ENCODE measurements at regions not wholly inside any gene's neighbourhood (a gene's known extent, or its start where the extent isn't known, plus 50 kb on each side); places are given as distances from the start of the nearest gene placed in this dataset.

DNA sequence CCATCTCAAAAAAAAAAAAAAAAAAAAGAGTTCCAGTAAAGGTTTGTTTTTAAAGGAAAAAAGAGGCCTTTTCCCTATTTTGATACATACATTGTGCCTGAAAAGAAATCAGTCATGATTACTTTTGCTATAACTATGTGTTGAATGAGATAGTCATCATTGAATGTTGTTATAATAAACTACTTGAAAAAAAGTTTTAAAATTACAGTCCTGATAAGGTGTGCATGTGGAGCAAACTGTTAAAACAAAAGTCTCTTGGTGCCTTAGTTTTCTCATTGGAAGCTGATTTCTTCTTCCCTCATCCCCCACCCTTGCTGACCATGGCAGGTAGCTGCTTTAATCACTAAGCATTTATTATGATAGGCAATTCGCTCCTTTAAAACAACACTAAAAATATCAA is 172.3 kb upstream of the TBCA start:
- DNase-seq (ENCODE audit: low spot score) = no peak

DNA sequence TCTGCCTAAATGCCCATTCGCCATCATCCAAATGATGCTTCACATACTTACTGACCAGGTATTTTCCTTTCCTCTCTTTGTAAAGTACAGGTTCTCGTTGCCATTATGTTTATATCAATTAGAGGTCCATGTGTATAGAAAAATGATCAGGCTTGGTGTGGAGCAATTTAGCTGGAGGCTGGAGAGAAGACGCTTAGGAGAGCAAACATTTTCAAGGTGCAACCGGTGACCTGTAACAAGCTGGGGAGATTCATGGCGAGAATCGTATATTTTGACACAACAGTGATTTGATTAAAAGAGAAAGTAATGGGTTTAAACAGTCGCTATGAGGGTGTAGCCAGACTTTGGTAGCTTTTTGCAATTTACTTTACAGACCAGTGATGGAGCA is 170.9 kb upstream of the TBCA start:
- DNase-seq (ENCODE audit: low spot score) = no peak

DNA sequence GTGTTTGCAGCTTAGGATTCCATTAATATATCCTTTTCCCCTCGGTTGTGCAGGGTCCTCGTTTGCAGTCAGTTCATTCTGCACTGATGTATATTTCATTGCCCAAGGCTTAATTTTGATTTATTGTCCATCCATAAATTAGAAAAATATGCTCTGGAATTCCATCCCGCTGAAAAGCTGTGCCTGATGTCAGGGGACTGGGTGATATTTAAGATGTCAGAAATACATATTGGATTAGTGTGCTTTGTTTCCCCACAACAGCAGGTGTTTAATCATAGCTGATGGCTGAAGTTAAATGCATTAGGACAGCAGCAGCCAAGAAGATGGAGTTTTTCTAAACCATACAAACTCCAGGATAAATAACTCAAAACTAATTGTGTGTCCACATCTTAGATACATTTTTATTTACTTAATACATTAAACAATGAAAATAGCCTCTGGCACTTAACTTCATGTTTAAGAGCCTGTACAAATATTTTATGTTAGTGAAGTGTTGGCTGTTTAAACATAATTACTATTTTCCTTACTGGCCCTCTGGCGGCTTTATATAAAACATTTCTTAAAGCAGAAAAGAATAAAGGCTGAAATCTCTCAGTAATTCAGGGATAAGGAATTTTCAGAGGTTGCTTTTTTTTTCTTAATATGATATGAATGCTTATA is 170.4 kb upstream of the TBCA start:
- no peak for DNase-seq (ENCODE audit: low spot score)

DNA sequence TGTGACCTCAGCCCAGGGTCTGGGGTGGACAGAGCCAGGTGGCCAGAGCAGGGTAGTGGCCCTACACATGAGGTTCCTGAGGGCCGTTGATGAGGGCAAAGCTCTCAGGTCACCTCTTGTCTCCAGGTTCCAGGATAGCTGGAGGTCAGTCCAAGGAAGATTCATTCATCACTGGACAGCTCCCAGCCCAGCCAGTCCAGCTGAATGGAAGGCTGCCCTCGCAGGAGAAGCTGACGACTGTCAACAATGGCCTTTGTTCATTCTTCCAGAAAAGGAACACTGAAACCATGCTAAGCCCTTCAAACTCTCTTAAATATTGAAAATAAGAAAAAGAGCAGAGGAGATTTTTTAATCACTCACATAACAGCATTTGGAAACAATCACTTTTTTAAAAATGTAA is 169.7 kb upstream of the TBCA start:
- DNase-seq (ENCODE audit: low spot score) = no peak

DNA sequence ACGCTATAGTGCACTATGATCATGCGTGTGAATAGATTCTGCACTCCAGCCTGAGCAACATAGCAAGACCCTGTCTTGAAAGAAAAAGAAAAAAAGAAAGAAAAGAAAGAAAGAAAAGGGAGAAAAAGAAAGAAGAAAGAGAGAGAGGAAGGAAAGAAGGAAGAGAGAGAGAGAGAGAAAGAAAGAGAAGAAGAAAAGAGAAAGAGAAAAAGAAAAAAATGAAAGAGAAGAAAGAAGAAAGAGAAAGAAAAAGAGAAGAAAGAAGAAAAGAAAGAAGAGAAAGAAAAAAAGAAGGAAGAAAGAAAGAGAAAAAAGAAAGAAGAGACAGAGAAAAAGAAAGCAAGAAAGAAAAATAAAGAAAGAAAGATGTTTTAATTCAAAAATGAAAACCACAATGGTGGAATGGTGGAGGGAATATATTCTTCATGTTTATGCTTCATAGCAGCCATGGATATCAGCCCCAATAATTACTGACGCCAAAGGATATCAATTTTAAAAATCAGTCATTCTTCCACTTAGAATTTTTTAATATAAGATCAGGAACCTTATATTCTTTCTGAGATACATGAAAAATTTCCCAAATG is 168.7 kb upstream of the TBCA start:
- DNase-seq (ENCODE audit: low spot score) = no peak

DNA sequence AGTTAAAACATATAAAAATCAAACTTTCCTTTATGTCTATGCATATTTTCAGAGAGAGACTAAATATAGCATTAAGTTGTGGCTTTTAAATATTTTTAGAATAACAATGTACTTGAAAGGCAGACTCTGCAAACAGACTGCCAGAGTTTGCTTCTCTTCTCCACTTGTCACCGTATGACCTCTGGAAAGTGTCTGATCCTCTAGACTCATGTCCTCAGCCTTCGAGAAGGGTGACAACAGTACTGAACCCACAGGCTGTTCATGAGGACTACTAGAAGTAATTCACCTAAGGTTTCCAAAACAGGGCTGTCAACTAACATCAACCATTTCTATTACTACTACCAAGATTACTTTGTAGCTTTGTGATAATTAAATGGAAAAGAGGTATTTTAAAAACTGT is 167.7 kb upstream of the TBCA start:
- no peak for DNase-seq (ENCODE audit: low spot score)

DNA sequence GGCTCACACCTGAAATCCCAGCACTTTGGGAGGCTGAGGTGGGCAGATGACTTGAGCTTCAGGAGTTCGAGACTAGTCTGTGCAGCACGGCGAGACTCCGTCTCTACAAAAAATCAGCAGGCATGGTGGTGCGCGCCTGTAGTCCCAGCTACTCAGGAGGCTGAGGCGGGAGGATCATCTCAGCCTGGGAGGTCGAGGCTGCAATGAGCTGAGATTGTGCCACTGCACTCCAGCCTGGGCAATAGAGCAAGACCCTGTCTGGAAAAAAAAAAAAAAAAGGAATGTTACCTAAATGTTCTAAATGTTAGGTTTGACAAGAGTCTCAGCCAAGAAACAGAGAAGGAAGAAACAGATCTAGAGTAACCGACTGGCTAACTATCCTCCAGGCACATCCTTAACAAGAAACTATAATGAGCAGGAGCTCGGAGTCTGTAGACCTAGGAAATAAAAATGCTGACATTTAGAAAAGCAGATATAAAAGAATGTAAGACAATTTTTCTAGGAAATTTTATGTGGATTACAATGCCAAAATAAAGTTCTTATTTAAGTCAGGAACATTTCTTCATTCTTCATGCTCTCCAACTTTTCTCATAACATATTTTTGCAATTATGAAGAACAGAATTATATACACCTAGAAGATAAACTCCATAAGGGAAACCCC is 166.6 kb upstream of the TBCA start:
- no peak for DNase-seq (ENCODE audit: low spot score)

DNA sequence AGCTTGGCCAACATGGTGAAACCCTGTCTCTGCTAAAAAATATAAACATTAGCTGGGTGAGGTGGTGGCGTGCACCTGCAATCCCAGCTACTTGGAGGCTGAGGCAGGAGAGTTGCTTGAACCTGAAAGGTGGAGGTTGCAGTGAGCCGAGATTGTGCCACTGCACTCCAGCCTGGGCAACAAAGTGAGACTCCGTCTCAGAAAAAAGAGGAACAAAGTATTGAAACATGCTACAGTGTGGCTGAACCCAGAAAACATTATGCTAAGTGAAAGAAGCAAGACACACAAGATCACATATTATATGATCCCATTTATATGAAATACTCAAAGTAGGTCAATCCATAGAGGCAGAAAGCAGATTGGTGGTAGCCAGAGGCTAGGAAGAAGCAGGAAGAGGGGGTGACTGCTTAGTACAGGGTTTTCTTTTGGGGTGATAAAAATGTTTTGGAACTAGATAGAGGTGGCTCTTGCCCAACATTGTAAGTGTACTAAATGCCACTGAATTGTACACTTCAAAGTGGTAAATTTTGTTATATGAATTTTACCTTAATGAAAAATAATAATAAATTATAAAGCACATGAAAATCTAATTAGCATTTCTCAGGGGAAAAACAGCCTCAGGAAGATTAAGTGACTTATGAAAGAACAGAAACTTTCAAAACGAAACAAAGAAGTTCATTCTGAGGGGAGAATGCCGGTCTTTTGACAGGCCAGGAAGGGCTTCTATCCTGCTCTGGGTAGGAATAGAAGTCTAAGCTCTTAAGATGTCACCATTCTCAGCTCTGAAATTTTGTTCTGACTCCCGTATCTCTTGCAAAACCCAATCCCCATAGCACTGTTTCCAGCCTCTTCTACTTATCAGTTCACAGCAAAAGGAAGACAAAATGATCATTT is 161.1 kb upstream of the TBCA start:
- DNase-seq (ENCODE audit: low spot score) = no peak

DNA sequence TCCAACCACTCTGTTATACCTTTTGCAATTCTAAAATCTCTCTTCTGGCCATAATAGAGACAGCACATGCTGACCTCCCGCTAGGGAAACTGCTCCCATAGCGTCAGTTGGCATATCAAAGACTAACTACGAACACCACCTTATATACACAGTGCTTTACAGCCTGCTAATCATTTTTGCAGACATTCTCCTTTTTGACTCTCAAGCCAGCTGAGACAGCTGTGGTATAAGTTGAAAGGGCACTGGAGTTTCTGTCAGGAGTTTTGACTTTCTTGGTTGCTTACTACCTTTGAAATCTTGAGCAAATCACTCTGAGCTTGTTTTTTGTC is 160.2 kb upstream of the TBCA start:
- DNase-seq (ENCODE audit: low spot score) = no peak

DNA sequence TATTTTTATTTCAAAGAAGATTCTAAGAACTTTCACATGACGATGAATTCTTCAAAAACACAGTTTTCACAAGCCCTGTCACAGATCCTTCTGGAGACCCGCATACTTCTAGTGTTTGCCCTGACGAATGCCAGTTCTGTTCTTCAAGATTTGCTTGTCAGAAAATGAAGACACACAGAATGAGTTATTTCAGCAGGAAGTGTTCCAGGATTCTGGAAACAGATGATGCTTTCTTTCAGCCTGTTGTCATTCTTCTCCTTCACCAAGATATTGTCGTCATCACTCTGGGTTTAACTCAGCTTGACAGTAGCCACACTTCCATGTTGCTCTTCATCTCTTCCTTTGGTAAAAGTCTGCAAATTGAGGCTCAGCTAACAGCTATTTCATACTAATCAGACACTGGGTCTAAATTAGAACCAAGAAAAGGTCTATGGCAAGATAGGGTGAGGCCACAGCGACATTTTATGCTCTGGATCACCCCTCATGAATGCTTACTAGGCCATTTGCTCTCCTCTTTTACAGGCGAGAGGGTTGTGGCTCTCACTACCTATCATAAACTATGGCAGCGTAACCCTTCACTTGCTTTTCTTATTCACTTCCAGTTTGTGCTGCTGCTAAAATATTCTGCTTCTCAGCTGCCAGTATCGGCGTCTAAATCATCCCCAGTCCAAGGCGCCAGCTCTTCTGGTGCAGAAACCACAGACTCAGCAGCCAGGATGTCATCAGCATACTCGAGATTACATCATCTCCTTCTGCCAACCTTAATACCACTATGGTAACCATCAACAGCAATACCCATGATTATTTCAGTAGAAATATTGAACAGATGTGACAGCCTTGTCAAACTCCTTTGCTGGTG is 159.6 kb upstream of the TBCA start:
- no peak for DNase-seq (ENCODE audit: low spot score)

DNA sequence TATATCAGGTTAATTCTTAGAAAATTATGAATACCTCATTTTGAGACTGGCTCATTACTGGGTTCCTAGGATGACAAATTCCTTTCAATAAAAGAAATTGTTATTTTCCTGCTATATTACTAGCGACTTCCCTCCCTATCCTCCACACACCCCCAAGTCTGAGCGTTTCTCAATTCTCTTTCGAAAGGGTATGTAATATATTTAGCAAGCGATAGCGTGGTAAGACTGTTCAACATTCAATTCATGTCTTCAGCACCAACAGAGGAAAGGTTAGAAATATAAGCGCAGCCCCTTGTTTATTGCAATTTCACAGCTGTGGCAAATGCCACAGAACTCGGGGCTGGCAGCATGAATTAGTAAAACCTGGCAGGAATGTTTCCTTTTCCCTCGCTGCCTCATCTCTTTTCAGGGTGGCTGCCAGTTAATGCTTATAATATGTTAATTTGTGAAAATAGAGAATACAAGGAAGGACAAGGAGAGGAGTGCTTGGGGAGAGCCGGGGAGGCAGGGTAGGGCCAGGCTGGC is 152.7 kb upstream of the TBCA start:
- DNase-seq (ENCODE audit: low spot score) = no peak

DNA sequence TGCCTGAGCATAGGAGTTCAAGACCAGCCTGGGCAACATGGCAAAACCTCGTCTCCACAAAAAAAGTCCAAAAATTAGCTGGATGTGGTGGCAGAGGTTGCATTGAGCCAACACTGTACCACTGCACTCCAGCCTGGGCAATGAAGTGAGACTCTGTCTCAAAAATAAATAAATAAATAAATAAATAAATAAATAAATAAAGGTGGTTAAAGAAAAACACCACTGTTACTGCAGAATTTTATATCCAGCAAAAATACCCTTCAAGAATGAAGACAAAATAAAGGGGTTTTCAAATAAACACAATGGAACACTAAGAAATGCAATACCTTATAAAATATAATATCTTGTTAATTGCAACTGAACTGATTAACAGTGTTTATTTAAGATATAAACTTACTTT is 150.2 kb upstream of the TBCA start:
- no peak for DNase-seq (ENCODE audit: low spot score)

DNA sequence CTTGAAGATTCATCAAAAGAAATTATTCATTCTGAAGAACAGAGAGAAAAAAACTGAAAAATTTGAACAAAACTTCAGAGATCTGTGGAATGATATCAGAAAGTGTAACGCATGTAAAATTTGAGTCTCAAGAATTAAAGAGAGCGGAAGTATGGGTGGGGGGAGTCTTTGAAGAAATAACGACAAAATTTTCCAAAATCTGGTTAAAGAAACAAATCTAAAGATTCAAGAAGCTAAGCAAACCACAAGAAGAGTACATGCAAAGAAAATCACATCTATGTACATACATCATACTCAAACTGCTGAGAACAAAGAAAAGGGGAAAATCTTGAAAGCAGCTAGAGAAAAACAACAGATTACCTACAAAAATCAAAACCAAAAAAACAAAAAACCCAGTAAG is 149.4 kb upstream of the TBCA start:
- no peak for DNase-seq (ENCODE audit: low spot score)

DNA sequence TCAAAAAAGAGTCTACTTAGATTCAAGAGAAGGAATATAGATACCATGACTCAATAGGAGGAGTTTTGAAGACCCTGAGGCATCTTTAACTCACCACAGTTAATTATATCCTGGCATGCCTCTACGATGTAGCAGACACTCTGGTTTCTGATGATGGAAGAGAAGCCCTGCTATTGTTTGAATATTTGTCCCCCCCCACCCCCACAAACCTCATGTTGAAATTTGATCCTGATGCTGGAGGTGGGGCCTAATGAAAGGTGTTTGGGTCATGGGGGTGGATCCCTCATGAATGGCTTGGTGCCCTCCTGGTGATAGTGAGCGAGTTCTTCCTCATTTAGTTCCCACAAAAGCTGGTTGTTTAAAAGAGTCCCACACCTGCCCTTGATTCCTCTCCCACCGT is 147.9 kb upstream of the TBCA start:
- DNase-seq (ENCODE audit: low spot score) = no peak

DNA sequence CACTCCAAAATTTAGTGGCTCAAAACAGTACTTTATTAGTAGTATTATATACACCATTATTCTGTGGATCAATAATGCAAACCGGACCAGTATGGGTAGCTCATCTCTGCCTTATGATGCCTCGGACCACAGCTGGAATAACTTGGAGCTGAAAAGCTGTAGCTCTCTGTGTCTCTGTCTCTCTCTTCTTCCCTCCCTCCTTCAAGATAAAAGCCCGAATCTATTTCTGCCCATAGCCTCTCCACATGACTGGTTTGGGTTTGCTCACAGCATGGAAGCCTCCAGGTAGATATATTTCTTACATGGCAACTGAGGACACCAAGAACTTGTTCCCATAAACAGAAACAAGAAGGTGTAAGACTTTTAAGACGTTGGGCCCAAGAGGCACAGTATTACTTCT is 147.5 kb upstream of the TBCA start:
- DNase-seq (ENCODE audit: low spot score) = no peak

DNA sequence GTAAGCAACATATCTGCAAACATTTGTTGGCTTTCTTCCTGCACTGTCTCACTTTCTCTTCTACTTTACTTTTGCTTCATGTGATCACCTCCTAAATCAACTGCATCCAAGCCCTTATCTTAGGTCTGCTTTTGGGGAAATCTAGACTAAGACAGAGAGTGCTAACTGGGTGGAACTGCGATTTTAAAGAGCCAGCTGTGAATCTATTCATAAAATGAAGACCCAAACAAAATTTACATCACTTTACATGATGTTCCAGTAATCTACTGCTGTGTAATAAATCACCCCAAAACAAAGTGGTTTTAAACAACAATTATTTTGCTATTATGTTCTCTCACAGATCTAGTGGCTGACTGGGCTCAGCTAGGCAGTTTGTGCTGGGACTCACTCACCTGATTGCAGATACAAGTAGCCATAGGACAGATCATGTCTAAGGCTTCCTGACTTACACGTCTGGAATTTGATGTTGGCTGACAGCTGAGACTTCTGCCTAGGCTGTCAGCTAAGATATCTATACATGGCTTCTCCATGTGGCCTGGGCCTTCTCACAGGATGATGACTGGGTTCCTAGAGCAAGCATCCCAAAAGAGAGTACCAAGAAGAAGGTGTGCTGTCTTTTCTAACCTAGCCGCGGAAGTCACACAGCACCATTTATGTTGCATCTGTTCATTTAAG is 145.1 kb upstream of the TBCA start:
- no peak for DNase-seq (ENCODE audit: low spot score)

DNA sequence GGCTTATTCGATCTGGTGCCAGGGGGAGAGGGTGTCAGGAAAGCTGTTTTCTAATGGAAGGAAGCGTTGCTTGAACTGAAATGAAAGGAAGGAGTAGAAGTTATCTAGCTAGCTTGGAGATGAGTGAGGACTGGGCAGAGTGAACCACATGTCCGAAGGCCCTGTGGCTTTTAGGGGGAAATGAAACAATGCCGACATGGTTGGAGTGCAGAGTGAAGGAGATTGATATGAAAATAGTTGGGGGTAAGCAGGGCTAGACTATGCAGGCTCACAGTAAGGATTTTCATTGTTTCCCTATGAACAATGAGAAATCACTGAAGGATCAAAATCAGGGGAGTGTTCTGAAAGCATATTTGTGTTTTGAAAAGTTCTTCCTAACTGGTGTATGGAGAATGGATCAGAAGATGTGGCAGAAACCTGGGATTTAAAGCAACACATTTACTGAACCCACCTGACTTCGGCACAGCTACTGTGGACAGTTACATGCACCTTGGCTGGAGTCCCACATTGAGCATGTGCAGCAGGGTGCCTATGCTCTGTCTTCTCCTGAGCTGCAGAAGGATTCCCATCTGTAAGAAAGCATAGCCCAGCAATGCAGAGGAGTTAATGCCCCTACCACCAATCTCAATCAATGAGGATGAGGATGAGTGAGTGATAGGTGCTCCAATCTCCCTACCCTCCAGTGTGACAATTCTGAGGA is 144.4 kb upstream of the TBCA start:
- no peak for DNase-seq (ENCODE audit: low spot score)

DNA sequence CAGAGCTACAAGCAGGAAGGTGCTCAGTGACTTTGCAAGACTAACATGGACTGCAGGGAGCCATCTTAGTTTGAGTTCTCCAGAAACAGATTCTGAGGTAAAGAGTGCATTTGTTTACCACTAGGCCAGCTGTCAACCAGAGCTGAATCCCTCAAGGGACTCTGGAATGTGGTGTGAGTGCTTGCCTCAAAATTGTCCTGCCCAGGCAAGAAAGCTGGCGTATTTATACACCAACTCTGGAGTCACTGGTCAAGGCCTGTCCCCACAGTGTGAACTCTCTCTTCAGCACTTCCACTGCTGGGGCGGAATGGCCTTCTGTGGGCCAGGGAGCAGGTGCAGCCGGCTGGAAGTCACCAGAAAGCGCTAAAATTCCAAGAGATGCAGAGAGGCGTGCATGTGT is 139.2 kb upstream of the TBCA start:
- no peak for DNase-seq (ENCODE audit: low spot score)

DNA sequence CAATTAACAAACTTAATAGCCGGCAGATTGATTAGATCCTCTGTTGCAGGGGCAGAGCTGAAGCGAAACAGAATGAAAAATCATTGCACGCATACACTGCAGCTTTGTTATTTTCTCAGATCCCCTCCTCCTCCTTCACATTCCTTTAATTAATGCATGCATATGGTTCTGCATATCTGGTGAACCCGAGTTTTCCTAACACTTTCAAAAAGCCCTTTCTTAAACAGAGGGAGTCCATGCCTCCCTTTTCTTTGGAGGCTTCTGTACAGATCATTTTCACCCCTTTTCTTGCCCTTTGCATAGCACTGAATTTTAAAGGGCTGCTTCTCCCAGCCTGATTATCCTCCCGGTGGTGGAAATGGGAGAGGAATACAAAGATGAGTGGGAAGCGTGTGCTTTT is 136.6 kb upstream of the TBCA start:
- DNase-seq (ENCODE audit: low spot score) = no peak

DNA sequence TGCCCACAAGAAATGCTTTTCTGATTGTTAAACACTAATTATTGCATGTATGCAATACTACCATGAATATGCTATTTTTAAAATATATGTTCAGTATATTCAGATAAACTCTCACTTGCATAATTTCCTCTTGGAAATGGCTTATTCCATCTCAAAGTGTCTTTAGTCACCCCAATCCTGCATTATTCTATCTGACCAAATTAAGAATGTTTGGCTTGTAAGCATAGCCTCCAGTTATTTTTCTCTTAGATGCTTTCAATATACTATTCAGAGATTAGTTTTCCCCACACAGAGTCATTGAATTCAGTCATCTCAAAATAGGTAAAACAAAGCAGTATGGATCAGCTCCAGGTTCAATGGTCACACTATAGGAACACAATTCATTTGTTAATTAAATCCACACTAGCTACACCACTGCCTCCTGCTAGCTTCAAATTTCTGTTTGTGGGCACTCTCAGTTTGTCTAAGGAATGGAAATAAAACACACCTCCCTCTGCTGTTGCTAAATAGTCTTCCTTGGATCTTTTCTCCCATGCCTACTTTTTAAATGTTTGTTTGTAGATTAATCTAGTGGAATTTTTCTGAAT is 134.6 kb upstream of the TBCA start:
- DNase-seq (ENCODE audit: low spot score) = no peak

All from kidney capillary endothelial cell (primary cell).